GM23338 (cell line): ENCODE measurements at regions not wholly inside any gene's neighbourhood (a gene's known extent, or its start where the extent isn't known, plus 50 kb on each side); places are given as distances from the start of the nearest gene placed in this dataset.

Experiments
- CREB1 ChIP-seq: fragments of 250-450 bp; sonication (Bioruptor Pico); IDR thresholded peaks from 2 replicates; pipeline ENCODE4 v1.5.0; 2020; ENCODE audit warnings: low read depth, mild to moderate bottlenecking, moderate library complexity
- CTCF ChIP-seq, 2 experiments: fragments of 200-600 bp in 1 of 2; sonication (generic) in 1 of 2; conservative IDR thresholded peaks; 2 replicates each; pipeline versions ENCODE4 v1.5.1 to v1.6.1; 2016 to 2017; ENCODE audit warnings: antibody characterized with exemption in 2 of 2, low read depth in 2 of 2, mild to moderate bottlenecking in 2 of 2, moderate library complexity in 1 of 2
- ETS1 ChIP-seq: IDR thresholded peaks from 2 replicates; pipeline ENCODE4 v1.6.1; 2016; ENCODE audit warnings: antibody characterized with exemption
- EZH2 ChIP-seq: fragments of 200-600 bp; sonication (generic); IDR thresholded peaks from one replicate; pipeline ENCODE4 v1.8.0; 2017; ENCODE audit warnings: antibody characterized with exemption, mild to moderate bottlenecking, low read depth; ENCODE audit not compliant: unreplicated experiment
- EZH2phosphoT487 ChIP-seq: fragments of 200-600 bp; sonication (generic); IDR thresholded peaks from one replicate; pipeline ENCODE4 v1.8.1; 2018; ENCODE audit warnings: antibody characterized with exemption; ENCODE audit not compliant: unreplicated experiment
- NANOG ChIP-seq: IDR thresholded peaks from 2 replicates; pipeline ENCODE4 v1.6.1; 2016; ENCODE audit warnings: antibody characterized with exemption, borderline replicate concordance
- POLR2AphosphoS5 ChIP-seq: IDR thresholded peaks from 2 replicates; pipeline ENCODE4 v1.6.1; 2016; ENCODE audit warnings: antibody characterized with exemption, low read depth
- REST ChIP-seq: IDR thresholded peaks from one replicate; pipeline ENCODE4 v1.6.1; 2018; ENCODE audit warnings: antibody characterized with exemption; ENCODE audit not compliant: unreplicated experiment
- ZNF114 ChIP-seq: fragments of 250-450 bp; sonication (Bioruptor Pico); IDR thresholded peaks from 2 replicates; pipeline ENCODE4 v1.5.0; 2020; ENCODE audit warnings: mild to moderate bottlenecking, moderate library complexity
- ZNF331 ChIP-seq: fragments of 250-450 bp; sonication (Bioruptor Pico); IDR thresholded peaks from 2 replicates; pipeline ENCODE4 v1.5.0; 2020; ENCODE audit warnings: low read depth, mild to moderate bottlenecking, moderate library complexity
- ZNF462 ChIP-seq: fragments of 250-450 bp; sonication (Bioruptor Pico); IDR thresholded peaks from 2 replicates; pipeline ENCODE4 v1.5.0; 2020; ENCODE audit warnings: mild to moderate bottlenecking, moderate library complexity

GRCh38 chr4:130029442-130029841, 933.5 kb downstream of the C4orf33 start:
- no peak for TF ChIP-seq POLR2AphosphoS5
- no peak for TF ChIP-seq CTCF (conservative IDR thresholded peaks at IDR 0.05; ENCODE audit: low read depth in 2 of 2)
- TF ChIP-seq CREB1 (CRISPR knock-in tag) = no peak
- no peak for TF ChIP-seq EZH2
- no peak for TF ChIP-seq REST
- no peak for TF ChIP-seq EZH2phosphoT487
- peak; percentile 96 for TF ChIP-seq NANOG
- no peak for TF ChIP-seq ETS1
- TF ChIP-seq ZNF462 (CRISPR knock-in tag) = no peak
- no peak for TF ChIP-seq ZNF331 (CRISPR knock-in tag)
- TF ChIP-seq ZNF114 (CRISPR knock-in tag) = no peak
